Epidermal melanocyte (primary cell): ENCODE measurements at regions not wholly inside any gene's neighbourhood (a gene's known extent, or its start where the extent isn't known, plus 50 kb on each side); places are given as distances from the start of the nearest gene placed in this dataset.

Source experiments
- DNase-seq: peaks from one replicate; pipeline ENCODE4 v3.0.0; 2011; ENCODE audit warnings: low spot score; ENCODE audit not compliant: insufficient read length

DNA sequence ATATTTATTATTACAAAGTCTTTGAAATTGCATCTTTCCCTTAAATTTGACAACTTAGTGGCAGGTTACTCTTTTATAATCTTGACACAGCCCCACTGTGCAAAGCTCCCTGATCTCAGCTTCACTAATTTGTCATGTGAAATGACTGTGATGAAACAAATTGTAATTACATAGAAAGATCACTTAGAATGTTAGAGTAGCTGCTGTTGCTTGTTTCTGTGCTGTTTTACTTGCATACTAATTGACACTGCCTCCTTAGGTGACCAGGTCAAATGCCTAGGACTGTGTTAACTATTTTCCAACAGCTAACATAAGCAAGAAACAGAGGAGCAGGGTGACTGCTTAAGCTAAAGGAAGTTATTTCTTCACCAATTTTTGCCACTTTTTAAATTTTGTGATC, 211.3 kb downstream of the ZNF326 start:
- no peak for DNase-seq

DNA sequence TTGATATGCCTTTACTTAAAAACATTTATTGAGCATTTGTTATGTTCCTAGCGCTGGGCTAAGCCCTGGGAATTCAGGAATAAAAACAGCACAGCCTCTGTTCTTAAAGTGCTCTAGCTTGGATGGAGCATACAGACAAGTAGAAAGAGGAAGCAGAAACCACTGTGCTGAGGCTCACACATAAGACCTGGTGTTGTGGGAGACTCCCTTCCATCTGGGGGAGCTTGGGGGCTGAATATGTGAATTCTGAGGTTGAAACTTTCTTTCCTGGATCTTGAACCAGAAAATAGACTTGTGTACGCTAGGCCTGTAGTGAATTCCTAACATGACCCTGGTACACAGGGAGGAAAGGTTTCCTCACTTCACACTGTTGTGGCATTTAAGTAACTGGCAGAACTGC, 209.9 kb downstream of the ZNF326 start:
- no peak for DNase-seq

DNA sequence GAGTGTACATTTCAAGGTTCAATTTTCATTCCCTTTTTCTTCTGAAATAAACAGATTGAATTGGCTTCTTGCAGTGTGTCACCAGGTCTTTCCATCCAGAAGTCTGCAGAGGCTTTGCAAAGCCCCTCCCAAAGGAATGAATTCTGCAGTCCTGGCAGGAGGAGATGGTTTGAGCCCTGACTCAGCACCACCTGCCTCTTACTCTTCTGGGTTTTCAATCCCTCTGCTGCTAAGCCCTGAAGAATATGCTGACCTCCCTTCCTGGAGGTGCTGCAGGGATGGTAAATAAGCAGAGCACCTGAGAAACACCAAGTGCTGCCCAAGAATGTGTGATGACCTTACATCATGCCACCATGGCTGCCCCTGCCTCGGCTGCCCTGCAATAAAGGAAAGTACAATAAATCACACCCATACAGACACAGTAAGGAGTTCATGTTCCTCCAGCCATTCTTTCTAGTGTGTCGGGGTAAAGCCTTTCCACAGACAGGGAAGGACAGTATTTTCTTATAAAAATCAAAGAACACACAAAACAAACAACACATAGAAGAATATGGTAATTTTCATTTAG, 209.2 kb downstream of the ZNF326 start:
- DNase-seq, result no peak

DNA sequence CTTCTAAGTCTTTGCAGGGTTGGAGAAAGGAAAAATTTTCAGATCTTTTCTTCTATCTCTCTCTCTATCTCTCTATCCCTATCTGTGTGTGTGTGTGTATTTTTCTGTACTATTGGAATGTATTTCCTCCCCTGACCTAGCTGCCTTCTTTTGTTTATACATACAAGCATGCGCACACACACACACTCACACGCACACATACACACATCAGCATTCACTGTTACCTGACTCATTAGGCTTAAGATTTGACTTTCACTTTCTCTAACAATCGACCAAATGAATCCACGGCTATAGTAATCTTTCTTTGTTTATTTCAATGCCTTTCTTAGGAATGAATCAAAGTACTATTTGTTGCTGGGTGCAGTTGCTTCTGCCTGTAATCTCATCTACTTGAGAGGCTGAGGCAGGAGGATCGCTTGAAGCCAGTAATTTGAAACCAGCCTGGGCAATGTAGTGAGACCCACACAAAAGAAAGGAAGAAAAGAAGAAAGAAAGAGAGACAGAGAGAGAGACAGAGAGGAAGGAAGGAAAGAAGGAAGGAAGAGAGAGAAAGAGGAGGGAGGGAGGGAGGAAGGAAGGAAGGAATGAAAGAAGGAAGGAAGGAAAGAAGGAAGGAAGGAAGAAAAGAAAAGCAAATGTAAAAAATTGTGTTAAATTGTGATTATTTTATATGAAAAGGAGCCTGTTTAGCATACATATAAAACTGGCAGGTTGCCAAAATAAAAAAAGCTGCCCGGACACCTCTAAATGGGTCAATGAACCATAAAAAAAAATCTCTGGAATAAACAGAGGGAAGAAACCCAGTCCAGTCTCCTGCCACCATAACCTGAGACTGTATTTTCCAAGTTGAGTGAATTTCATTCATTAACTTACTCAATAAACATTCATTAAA, 206.8 kb downstream of the ZNF326 start:
- no peak for DNase-seq

DNA sequence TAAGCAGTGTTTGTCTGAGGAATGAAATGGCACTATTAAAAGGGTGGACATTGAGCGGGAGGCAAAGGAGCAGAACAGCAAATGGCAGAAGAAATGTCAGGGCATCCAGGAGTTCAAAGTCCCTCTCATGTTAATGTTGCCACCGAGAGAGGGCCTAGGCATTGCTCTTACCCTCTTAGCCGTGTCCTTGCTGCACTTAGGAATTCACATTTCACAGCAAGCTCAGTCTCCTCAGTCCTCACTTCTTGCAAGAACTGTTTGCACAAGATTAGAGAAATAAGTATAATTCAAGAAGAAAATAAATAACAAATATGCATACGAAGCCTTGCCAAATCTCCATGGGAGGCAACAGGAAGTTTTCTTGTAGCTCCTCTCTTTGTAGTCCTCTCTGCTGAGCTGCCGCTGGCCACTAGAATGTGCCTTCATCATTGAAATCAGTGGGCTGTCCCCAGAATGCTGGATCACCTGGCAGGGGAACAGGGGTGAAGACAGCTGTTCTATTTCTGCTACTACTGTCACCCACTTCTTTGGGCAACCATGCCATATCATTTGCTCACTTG, 205.8 kb downstream of the ZNF326 start:
- no peak for DNase-seq

DNA sequence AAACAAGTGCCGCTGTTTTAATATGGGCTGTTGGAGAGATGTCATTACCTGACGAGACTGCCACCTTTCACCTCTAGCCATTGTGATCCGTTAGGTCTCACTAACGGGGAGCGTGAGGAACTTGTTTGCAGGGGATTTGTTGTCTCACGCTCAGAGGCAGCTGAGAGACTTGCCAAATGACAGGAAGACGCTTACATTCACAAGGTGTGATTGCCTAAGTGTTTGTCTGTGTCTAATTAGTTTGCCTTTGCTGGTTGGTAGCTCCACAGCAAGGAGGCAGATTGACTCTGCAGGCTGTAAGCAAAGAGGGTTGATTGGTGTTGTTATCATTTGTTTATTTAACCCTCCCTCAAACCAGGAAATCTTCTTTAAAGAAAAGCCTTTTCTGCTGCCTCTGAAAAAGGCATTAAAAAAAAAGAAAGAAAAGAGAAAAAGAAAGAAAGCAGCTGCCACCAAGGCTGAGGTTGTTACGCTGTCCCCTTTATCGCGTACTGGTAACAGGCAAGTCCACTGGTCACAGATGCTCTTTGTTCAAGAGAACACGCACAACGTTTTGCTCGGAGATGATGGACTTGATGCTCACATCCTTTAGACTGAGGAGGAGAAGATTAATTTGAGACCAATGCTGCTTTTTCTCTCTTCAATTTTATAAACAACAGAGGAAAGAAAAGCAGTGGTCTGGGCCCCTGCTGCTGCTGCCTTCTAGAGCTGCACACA, 203.9 kb downstream of the ZNF326 start:
- DNase-seq, result no peak

DNA sequence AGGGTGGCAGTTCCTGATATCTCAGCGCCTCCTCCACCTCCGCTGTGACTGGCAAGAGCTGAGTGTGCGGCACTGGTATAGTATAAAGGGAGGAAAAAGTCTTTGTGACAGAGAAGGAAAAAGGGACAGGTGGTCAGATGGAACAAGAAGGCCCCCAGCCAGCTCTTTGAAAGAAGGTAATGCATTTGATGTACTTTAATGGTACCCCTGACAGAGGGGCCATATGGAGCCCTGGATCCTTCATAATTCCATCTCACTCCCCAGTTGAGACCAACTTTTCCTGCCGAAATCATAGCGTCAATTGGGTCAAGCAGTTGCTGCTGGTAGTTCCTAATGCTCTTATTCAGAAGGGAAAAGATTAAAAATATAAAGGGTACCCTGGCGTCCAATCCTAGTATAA, 198.2 kb downstream of the ZNF326 start:
- no peak for DNase-seq

DNA sequence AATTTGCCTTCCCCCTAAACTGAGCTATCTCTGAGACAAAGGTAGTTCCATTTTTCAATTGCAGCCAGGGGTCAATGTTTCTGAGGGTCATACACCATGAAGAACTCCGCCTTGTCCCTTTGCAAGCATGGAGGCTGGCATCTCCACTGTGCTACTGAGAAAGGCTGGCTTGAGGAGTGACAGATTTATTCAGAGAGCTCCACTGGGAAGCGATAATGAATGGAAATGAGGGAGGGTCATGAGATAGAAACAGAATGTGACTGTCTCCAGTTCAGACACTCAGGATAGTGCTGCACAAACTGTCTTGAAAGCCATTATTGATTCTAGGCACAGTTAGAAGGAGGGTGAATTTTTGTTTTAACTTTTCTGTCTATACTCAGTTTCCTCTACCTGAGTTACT, 197.5 kb downstream of the ZNF326 start:
- no peak for DNase-seq

DNA sequence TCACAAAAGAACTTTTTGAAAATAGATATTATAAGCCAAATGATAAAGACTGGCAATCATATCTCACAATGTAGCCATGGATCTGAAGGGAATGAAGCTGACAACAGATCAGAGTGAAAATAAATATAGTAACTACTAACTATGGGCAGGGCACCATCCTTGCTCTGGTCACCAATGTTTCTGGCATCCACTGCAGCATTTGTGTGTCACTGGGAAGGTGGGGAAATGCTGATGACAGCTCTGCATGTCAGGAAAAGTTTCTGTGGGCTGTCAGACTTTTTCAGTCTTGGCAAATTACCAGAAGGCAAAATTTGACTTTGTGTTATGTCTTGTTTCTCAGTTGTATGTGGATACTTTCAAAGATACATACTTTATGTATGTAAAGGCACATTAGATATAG, 195.6 kb downstream of the ZNF326 start:
- DNase-seq, result no peak

DNA sequence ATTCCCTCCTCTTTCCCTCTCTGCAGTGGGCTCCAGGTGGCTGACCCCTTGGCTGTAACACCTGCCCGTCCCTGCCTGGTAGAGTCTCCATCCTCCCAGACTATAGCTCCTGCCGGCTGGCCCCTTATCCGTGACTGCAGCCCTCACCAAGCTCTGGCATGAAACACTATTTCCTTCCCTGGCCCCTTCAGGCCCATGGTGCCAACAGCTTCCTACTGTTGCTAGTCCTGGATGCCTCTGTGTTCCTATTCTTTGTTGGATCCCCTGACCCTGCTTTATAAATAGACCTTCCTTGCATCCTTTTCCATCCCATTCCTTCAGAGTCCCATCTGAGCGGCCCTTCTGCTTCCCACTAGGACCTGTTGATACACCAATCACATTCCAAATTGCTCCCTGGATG, 195.0 kb downstream of the ZNF326 start:
- no peak for DNase-seq

DNA sequence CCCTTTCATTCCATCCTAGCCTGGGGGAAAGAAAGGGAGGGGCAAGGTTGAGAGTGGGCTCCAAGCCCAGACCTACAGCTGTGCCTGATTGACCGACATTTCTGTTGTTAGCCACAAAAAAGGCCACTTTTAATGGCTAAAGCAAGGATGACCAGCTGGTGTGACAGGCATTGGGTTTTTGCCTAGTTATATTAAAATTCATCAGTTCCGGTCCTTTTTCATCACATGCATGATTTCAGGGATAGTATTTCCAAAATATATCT, 192.3 kb downstream of the ZNF326 start:
- DNase-seq, result no peak

DNA sequence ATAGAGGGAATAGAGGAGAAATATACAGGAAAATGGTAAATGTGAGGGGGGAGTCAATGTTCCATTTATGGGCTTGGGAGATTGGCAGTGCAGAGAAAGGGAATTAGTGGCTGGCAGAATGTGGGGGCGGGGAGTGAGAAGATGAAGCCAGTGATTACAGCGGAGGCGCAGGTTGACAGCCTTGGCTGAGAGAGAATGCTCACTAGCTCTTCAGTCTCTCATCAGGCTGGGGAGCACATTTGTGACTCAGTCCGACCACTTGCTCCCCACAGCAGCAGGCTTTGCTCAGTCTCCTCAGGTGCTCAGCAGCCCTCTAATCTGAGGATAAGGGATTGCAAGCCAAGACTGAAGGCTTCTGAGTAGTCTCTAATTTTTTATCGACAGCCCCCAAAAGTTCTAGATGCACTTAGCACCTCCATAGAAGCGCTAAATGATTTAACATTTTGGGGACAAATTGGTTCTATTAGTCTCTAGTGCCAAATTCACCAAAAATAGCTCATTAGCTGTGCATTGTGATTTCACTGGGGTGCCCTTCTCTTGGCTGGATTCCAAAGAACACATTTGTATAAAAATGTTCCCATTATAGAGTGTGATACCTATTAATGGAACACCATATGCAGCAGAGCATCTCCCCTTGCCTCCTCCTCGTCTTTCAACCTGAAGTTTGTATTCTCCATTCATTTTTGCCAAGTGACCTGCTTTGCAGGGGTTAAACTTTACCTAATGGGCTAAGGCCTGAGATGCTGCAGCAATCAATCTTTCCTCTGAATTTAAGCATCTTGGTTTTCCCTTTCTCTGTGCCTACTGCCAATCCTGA, 191.8 kb downstream of the ZNF326 start:
- no peak for DNase-seq

DNA sequence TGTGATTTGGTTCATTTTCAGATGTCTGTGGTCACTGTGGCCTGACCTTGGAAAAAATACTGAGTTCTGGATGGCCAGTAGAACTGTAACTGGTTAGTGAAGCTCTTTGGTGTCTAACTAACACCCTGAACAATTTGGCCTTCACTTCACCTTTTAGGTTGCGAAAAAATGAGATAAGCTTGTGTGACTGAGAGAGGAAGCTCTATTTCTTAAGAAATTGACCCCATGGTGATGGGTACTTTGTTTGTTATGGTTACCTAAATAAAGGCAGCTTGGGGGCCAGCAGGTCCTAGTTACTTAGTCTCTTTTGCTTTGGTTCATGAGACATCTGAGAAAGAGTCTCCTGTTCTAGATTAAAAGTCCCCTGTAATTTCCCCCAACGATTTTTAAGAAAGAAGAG, 181.6 kb downstream of the ZNF326 start:
- no peak for DNase-seq

DNA sequence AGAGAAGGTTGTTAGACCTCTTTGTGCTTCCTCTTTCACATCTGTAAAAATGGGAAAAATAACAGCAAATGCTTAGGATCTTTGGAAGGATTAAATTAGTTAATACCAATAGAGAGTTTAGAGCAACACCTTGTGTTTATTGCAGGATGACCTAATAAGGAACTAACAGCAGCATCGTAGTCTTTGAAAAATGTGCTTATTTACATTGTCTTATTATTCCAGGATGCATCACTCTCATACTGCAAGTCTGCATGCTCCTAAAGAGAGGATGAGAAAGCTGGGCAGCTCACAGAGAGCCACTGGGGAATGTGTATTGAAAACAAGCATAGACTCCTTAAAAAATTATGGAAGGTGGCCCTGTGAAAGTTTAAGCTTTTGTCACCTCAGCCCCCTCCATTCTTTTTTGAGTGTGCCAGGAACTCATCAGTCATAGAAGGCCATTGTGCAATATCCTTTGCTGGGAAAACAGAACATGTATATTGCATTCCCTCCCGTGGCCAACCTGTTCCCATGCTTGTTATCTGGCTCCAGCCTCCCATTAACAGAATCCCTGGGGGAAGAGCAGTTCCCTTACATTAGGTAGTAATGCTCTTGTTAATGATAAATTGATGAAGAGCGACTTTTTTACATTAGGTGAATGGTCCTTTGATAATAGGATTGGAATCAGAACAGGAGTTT, 180.7 kb downstream of the ZNF326 start:
- DNase-seq, result no peak

DNA sequence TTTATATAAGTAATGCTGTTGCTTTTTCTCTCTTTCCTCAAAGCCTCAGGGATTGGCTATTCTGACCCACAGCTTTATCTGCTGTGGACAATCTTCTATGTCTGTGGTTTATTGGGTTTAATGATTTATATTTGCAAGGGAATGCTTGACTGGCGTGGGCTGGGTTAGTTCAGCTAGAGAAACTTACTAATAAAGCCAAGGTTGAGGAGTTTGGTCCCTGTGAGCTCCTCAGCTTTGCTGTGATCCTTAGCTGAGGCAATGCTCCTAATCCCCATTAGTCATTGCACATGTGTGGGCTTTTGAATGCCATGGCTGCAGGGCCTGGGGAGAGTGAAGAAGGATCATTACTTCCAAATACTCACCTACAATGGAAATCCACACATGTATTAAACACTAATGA, 179.3 kb downstream of the ZNF326 start:
- no peak for DNase-seq

DNA sequence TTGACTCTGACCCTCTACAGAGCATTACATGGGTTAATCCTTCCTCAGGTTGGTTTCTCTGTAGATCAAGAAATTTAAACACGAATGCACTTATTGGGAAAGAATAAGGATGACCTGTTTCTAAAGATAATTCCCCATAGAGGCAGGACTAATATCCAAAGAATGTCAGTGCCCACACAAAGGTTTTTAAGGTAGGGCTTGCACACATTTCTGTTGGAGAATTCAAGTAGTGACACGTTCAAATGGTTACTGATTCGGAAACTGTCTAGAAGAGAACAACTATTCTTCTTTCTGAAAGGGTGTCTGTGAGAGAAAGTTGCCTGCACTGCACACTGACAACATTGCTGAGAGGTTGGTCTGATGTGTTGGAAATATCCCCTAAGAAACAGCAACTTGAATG, 167.3 kb downstream of the ZNF326 start:
- no peak for DNase-seq

DNA sequence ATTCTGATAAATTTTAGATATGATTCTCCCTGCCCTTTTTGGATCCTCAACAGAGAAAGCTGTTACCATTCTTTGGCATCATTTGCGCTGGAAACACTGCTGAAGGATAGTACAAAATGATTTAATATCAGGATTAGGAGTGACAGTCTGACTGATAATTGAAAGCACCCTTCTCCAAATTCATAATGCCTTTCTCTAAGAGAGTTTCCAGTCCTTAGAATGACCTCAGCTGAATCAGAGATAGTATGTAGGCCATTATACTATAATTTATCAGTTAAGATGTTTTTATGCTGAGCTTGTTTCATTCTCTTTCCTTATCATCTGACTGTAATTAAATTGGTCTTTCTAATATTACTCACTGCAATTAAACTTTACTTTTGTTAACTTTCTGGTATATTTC, 166.7 kb downstream of the ZNF326 start:
- no peak for DNase-seq

DNA sequence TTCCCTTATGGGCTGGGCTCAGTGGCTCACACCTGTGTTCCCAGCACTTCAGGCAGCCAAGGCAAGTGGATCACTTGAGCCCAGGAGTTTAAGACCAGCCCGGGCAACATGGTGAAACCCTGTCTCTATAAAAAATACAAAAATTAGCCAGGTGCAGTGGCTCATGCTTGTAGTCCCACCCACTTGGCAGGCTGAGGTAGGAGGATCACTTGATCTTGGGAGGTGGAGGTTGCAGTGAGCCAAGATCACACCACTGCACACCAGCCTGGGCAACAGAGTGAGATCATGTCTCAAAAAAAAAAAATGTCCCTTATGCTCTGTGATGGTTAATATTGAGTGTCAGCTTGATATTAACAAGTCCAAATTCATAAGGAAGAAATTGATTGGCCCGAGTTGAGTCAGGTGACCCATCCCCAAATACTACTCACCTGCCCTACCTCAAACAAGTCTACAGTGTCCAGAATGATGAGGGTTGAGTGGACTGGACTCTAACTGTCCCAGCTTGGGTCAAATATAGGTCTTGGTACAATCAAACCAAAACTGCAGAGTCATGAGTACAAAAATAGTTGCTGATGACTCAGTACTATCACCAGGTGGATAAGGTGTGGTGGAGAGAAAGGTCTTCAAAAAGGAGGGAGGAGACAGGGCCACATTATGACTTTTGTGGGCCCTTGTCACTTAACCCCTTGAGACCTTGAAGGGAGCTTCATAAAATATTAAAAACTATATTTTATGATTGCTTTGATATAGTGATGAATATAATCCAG, 161.0 kb downstream of the ZNF326 start:
- DNase-seq, result no peak

DNA sequence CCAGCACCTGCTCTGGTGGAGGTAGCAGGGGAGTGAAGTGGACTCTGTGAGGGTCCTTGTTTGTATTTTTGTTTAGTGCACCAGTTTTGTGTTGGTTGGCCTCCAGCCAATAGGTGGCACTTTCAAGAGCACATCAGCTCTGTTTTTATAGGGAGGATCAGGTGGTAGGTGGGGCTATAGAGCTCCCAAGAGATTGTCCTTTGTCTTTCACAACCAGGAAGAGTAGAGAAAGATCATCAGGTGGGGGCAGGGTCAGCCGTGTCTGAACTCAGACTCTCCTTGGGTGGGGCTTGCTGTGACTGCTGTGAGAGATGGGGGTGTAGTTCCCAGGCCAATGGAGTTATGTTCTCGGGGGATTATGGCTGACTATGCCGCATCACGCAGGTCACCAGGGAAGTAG, 159.8 kb downstream of the ZNF326 start:
- no peak for DNase-seq

DNA sequence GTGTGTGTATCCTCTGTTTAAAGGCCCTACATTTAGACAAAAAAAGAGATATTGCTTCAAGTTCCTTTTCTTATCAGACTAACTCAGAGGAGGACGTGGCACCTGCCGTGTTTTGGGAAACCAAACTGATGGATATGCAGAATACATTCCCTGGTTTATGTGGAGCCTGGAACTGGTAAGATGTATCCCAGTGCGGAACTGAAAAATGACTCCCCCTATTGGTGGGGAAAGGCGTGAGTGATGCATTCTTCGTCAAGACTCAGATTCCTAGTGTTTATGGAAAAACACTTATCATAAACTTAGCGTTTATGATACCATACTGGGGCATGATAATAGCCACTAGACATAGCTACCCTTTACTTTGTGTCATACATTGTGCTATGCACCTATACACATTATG, 154.2 kb downstream of the ZNF326 start:
- DNase-seq, result no peak
